ENCODE measurements at regions not wholly inside any gene's neighbourhood (a gene's known extent, or its start where the extent isn't known, plus 50 kb on each side); places are given as distances from the start of the nearest gene placed in this dataset.

DNA sequence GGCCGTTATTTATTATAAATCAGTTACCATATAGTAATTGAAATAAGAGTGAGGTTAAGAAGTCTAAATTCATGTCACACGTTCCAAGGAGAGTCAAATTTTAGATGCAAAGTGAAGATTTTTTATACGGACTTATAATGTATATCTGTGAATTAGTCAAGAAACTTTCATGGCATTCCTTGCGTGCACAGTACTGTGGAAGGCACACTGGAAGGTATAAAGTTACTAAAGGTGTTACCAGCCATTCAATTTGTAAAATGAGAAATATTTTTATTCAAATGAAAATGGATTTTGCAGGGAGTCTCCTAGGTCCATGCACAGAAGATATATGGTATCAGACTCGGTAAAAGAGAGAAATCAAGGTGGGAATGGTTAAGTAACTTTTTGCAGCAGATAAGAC, 408.1 kb upstream of the CTNND2 start (continued):
- no peak for TF ChIP-seq NANOG (IDR thresholded peaks at IDR 0.05; ENCODE audit: borderline replicate concordance)
- TF ChIP-seq STAT1 (IDR thresholded peaks at IDR 0.05; ENCODE audit: unreplicated experiment): no peak
- no peak for TF ChIP-seq ZNF114 (CRISPR knock-in tag; IDR thresholded peaks at IDR 0.05)
- TF ChIP-seq, protein P1, sequence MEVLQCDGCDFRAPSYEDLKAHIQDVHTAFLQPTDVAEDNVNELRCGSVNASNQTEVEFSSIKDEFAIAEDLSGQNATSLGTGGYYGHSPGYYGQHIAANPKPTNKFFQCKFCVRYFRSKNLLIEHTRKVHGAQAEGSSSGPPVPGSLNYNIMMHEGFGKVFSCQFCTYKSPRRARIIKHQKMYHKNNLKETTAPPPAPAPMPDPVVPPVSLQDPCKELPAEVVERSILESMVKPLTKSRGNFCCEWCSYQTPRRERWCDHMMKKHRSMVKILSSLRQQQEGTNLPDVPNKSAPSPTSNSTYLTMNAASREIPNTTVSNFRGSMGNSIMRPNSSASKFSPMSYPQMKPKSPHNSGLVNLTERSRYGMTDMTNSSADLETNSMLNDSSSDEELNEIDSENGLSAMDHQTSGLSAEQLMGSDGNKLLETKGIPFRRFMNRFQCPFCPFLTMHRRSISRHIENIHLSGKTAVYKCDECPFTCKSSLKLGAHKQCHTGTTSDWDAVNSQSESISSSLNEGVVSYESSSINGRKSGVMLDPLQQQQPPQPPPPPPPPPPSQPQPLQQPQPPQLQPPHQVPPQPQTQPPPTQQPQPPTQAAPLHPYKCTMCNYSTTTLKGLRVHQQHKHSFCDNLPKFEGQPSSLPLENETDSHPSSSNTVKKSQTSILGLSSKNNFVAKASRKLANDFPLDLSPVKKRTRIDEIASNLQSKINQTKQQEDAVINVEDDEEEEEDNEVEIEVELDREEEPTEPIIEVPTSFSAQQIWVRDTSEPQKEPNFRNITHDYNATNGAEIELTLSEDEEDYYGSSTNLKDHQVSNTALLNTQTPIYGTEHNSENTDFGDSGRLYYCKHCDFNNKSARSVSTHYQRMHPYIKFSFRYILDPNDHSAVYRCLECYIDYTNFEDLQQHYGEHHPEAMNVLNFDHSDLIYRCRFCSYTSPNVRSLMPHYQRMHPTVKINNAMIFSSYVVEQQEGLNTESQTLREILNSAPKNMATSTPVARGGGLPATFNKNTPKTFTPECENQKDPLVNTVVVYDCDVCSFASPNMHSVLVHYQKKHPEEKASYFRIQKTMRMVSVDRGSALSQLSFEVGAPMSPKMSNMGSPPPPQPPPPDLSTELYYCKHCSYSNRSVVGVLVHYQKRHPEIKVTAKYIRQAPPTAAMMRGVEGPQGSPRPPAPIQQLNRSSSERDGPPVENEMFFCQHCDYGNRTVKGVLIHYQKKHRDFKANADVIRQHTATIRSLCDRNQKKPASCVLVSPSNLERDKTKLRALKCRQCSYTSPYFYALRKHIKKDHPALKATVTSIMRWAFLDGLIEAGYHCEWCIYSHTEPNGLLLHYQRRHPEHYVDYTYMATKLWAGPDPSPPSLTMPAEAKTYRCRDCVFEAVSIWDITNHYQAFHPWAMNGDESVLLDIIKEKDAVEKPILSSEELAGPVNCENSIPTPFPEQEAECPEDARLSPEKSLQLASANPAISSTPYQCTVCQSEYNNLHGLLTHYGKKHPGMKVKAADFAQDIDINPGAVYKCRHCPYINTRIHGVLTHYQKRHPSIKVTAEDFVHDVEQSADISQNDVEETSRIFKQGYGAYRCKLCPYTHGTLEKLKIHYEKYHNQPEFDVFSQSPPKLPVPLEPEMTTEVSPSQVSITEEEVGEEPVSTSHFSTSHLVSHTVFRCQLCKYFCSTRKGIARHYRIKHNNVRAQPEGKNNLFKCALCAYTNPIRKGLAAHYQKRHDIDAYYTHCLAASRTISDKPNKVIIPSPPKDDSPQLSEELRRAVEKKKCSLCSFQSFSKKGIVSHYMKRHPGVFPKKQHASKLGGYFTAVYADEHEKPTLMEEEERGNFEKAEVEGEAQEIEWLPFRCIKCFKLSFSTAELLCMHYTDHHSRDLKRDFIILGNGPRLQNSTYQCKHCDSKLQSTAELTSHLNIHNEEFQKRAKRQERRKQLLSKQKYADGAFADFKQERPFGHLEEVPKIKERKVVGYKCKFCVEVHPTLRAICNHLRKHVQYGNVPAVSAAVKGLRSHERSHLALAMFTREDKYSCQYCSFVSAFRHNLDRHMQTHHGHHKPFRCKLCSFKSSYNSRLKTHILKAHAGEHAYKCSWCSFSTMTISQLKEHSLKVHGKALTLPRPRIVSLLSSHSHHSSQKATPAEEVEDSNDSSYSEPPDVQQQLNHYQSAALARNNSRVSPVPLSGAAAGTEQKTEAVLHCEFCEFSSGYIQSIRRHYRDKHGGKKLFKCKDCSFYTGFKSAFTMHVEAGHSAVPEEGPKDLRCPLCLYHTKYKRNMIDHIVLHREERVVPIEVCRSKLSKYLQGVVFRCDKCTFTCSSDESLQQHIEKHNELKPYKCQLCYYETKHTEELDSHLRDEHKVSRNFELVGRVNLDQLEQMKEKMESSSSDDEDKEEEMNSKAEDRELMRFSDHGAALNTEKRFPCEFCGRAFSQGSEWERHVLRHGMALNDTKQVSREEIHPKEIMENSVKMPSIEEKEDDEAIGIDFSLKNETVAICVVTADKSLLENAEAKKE (CRISPR knock-in tag; IDR thresholded peaks at IDR 0.05): no peak
- TF ChIP-seq POLR2AphosphoS5 (IDR thresholded peaks at IDR 0.05; ENCODE audit: low read depth): no peak
- no peak for TF ChIP-seq EZH2phosphoT487 (IDR thresholded peaks at IDR 0.05; ENCODE audit: unreplicated experiment)

DNA sequence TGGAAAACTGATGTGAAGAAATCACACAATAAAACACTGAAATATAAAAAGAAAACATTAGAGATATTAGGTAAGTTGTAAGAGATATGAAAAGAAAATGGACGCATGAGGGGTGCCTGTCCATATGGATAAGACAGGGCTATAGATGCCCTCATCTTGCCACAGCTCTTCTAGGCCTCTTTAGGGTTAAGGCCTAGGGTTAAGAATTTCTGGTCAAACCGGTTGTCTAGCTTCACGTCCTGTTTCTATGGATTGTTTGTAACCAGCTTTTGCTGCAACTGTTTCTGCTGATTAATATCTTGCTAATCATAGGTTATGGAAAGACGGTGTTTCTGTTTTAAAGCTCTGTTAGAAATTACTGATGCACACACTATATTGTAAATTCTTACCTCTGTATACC, 389.9 kb upstream of the CTNND2 start:
- no peaks in the 10 kb centered on the region for H3K9me2 ChIP-seq (ENCODE audit: insufficient read depth)
- no peak for ATAC-seq
- no peak for DNase-seq (ENCODE audit: low spot score)
- no peak overlapping the region for H3K27ac Mint-ChIP-seq
- peaks cover 39% of the 10 kb centered on the region for H3K9me3 Mint-ChIP-seq
- no peak overlapping the region for H3K27ac ChIP-seq (ENCODE audit: low read depth)
- H3K4me2 ChIP-seq: no peak overlapping the region
- no peak overlapping the region for H2AFZ ChIP-seq
- H3K27me3 Mint-ChIP-seq (ENCODE audit: insufficient read depth, low read depth, poor library complexity): no peaks in the 10 kb centered on the region
- peaks cover 11% of the 10 kb centered on the region; the same call in 1 of the 2 replicates for H3K36me3 ChIP-seq (ENCODE audit: insufficient read depth)
- no peaks in the 10 kb centered on the region for H3K4me1 ChIP-seq (ENCODE audit: insufficient read depth)
- H3K79me2 ChIP-seq (replicated peaks; ENCODE audit: insufficient read depth): no peaks in the 10 kb centered on the region
- no peak overlapping the region for H3K4me3 ChIP-seq
- H3F3A ChIP-seq (replicated peaks; ENCODE audit: low read depth): no peaks in the 10 kb centered on the region
- H4K20me1 ChIP-seq (replicated peaks; ENCODE audit: insufficient read depth): no peaks in the 10 kb centered on the region
- no peaks in the 10 kb centered on the region for H3K27me3 ChIP-seq (ENCODE audit: insufficient read depth)
- H3K4me3 Mint-ChIP-seq: no peak overlapping the region
- H3K36me3 Mint-ChIP-seq (ENCODE audit: low read depth): peaks cover 45% of the 10 kb centered on the region
- H3K4me1 Mint-ChIP-seq: peaks cover 3% of the 10 kb centered on the region; the same call in 1 of the 3 replicates
- no peak for TF ChIP-seq EZH2 (IDR thresholded peaks at IDR 0.05; ENCODE audit: low read depth, unreplicated experiment)
- TF ChIP-seq, protein P1 (CRISPR knock-in tag; IDR thresholded peaks at IDR 0.05): no peak
- TF ChIP-seq, protein P2, sequence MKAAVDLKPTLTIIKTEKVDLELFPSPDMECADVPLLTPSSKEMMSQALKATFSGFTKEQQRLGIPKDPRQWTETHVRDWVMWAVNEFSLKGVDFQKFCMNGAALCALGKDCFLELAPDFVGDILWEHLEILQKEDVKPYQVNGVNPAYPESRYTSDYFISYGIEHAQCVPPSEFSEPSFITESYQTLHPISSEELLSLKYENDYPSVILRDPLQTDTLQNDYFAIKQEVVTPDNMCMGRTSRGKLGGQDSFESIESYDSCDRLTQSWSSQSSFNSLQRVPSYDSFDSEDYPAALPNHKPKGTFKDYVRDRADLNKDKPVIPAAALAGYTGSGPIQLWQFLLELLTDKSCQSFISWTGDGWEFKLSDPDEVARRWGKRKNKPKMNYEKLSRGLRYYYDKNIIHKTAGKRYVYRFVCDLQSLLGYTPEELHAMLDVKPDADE (IDR thresholded peaks at IDR 0.05): no peak

All from GM23338 (cell line).